ENCODE measurements at regions not wholly inside any gene's neighbourhood (a gene's known extent, or its start where the extent isn't known, plus 50 kb on each side); places are given as distances from the start of the nearest gene placed in this dataset.
"Not testable (repeated sequence)": the region's sequence is repeated elsewhere in the genome, so short reads cannot be mapped to it uniquely, and the experiment has no call there.

GRCh38 chr7:108818742-108819141, 249.1 kb downstream of the DNAJB9 start:
- DNase-seq = no peak

- DNase-seq = no peak
Observed at GRCh38 chr7:108824840-108825580, 255.3 kb downstream of the DNAJB9 start.

- no peak for DNase-seq
Observed at GRCh38 chr7:108825581-108825909, 255.9 kb downstream of the DNAJB9 start.

GRCh38 chr7:108836256-108836655, 266.6 kb downstream of the DNAJB9 start:
- no peak for DNase-seq

- no peak for DNase-seq
Observed at GRCh38 chr7:108838198-108838597, 268.5 kb downstream of the DNAJB9 start.

- DNase-seq = no peak
Observed at GRCh38 chr7:108839076-108839475, 269.4 kb downstream of the DNAJB9 start.

- no peak for DNase-seq
Observed at GRCh38 chr7:108845951-108846350, 276.3 kb downstream of the DNAJB9 start.

- no peak for DNase-seq
Observed at GRCh38 chr7:108846471-108846870, 276.8 kb downstream of the DNAJB9 start.

GRCh38 chr7:108848486-108848885, 278.8 kb downstream of the DNAJB9 start:
- no peak for DNase-seq

- DNase-seq = no peak
Observed at GRCh38 chr7:108860615-108861014, 290.9 kb downstream of the DNAJB9 start.

- DNase-seq = no peak
Observed at GRCh38 chr7:108861071-108861470, 291.4 kb downstream of the DNAJB9 start.

GRCh38 chr7:108863227-108863848, 293.7 kb downstream of the DNAJB9 start:
- DNase-seq = no peak

GRCh38 chr7:108869070-108869469, 299.4 kb downstream of the DNAJB9 start:
- no peak for DNase-seq

GRCh38 chr7:108875139-108875538, 305.5 kb downstream of the DNAJB9 start:
- DNase-seq = no peak

- DNase-seq = no peak
Observed at GRCh38 chr7:108890862-108891261, 321.2 kb downstream of the DNAJB9 start.

GRCh38 chr7:108908456-108908855, 338.8 kb downstream of the DNAJB9 start:
- DNase-seq = no peak

GRCh38 chr7:108911016-108911415, 341.3 kb downstream of the DNAJB9 start:
- DNase-seq = no peak

GRCh38 chr7:108920490-108920889, 350.8 kb downstream of the DNAJB9 start:
- no peak for DNase-seq

- DNase-seq = not testable (repeated sequence)
Observed at GRCh38 chr7:108943048-108943447, 373.4 kb downstream of the DNAJB9 start.

GRCh38 chr7:108947526-108947925, 377.9 kb downstream of the DNAJB9 start:
- no peak for DNase-seq

- no peak for DNase-seq
Observed at GRCh38 chr7:108972004-108972403, 402.3 kb downstream of the DNAJB9 start.

GRCh38 chr7:108973075-108973474, 403.4 kb downstream of the DNAJB9 start:
- DNase-seq = peak; percentile 43 to 64

- DNase-seq = no peak
Observed at GRCh38 chr7:108974641-108975040, 405.0 kb downstream of the DNAJB9 start.

GRCh38 chr7:108985037-108985436, 415.4 kb downstream of the DNAJB9 start:
- DNase-seq = no peak

- no peak for DNase-seq
Observed at GRCh38 chr7:108989319-108989718, 419.6 kb downstream of the DNAJB9 start.
